H1 (cell line): ENCODE measurements at regions not wholly inside any gene's neighbourhood (a gene's known extent, or its start where the extent isn't known, plus 50 kb on each side); places are given as distances from the start of the nearest gene placed in this dataset.

Source experiments
- ATF3 ChIP-seq: IDR thresholded peaks from 2 replicates; pipeline ENCODE4 v1.6.1; 2011; ENCODE audit warnings: low read depth, mild to moderate bottlenecking, low read length; ENCODE audit not compliant: insufficient read depth
- BRCA1 ChIP-seq: IDR thresholded peaks from 2 replicates; pipeline ENCODE4 v1.6.1; 2012; ENCODE audit warnings: low read depth, low read length, improper control_type of control experiment
- CTCF ChIP-seq, 3 experiments: IDR thresholded peaks; 1 replicate in 2 of 3; 2 replicates in 1 of 3; pipeline versions ENCODE4 v1.5.1 to v1.6.1; 2011; ENCODE audit warnings: low read length in 3 of 3, mild to moderate bottlenecking in 3 of 3, inconsistent platforms in 2 of 3, low read depth in 1 of 3, moderate library complexity in 1 of 3; ENCODE audit not compliant: insufficient read depth in 1 of 3; ENCODE audit errors: control extremely low read depth in 1 of 3
- EP300 ChIP-seq, 2 experiments: IDR thresholded peaks; 1 replicate in 1 of 2; 2 replicates in 1 of 2; pipeline ENCODE4 v1.6.1; 2011 to 2012; ENCODE audit warnings: low read depth in 2 of 2, low read length in 2 of 2, mild to moderate bottlenecking in 2 of 2, borderline replicate concordance in 1 of 2, inconsistent platforms in 1 of 2, moderate library complexity in 1 of 2
- PHF8 ChIP-seq: fragments of 200-600 bp; sonication (generic); conservative IDR thresholded peaks from 2 replicates; pipeline ENCODE4 v1.7.1; 2012; ENCODE audit warnings: low read depth, mild to moderate bottlenecking, inconsistent platforms, low read length, moderate library complexity
- POLR2A ChIP-seq, 2 experiments: IDR thresholded peaks; 1 replicate in 1 of 2; 2 replicates in 1 of 2; pipeline ENCODE4 v1.6.1; 2011; ENCODE audit warnings: low read depth in 2 of 2, low read length in 2 of 2, mild to moderate bottlenecking in 2 of 2; ENCODE audit errors: control extremely low read depth in 1 of 2
- POLR2AphosphoS5 ChIP-seq: IDR thresholded peaks from 2 replicates; pipeline ENCODE4 v1.6.1; 2011; ENCODE audit warnings: low read depth, low read length
- TAF1 ChIP-seq: IDR thresholded peaks from 2 replicates; pipeline ENCODE4 v1.6.1; 2011; ENCODE audit warnings: mild to moderate bottlenecking, low read depth, low read length
- YY1 ChIP-seq: IDR thresholded peaks from 2 replicates; pipeline ENCODE4 v1.6.1; 2011; ENCODE audit warnings: low read depth, mild to moderate bottlenecking, low read length
- TF ChIP-seq, protein P1 (sequence below): IDR thresholded peaks from 2 replicates; pipeline ENCODE4 v1.6.1; 2012; ENCODE audit warnings: inconsistent platforms

GRCh38 chr3:144820726-144821125, 849.1 kb downstream of the DIPK2A start:
- TF ChIP-seq, protein P1, sequence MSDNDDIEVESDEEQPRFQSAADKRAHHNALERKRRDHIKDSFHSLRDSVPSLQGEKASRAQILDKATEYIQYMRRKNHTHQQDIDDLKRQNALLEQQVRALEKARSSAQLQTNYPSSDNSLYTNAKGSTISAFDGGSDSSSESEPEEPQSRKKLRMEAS = no peak
- no peak for TF ChIP-seq TAF1
- no peak for TF ChIP-seq ATF3
- TF ChIP-seq POLR2A (IDR thresholded peaks at IDR 0.05; ENCODE audit: control extremely low read depth in 1 of 2, low read depth in 2 of 2, low read length in 2 of 2) = no peak
- TF ChIP-seq CTCF (IDR thresholded peaks at IDR 0.05; ENCODE audit: control extremely low read depth in 1 of 3, insufficient read depth in 1 of 3, low read depth in 1 of 3, low read length in 3 of 3) = no peak
- no peak for TF ChIP-seq POLR2AphosphoS5
- TF ChIP-seq EP300 (IDR thresholded peaks at IDR 0.05; ENCODE audit: borderline replicate concordance in 1 of 2, low read depth in 2 of 2, low read length in 2 of 2) = no peak
- TF ChIP-seq YY1 = no peak
- no peak for TF ChIP-seq BRCA1
- no peak for TF ChIP-seq PHF8
